ENCODE measurements at regions not wholly inside any gene's neighbourhood (a gene's known extent, or its start where the extent isn't known, plus 50 kb on each side); places are given as distances from the start of the nearest gene placed in this dataset.
"Not testable (repeated sequence)": the region's sequence is repeated elsewhere in the genome, so short reads cannot be mapped to it uniquely, and the experiment has no call there.

DNA sequence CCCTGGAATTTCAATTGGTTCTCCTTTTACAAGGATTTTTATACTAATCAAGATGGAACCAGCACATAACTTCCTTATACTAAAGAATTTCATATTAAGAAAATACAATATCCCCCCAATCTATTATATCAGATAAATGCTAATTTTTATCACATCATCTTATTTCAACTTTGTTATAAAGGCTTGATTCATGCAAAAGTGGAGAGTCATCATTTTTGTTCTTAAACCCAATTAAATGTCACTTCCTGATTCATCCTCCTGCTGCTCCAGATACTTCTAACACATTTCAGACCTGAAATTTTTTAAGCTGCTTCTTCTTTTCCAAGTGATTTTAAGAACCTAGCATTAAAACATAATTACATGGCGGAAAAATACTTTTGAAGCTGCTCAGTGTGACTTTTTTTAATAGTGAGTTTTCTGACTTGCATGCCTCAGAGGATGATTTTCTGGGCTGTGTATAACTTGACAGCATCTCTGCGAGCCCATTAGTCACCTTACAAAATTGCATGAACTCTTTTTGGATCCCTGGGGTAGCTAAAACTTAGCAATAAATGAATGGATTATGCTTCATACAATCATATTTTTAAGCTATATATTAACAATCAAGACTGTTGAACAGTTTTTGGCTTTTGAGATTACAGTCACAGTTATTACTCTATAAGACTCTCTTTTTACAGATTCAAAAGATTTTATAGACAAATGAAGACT lies 134.1 kb downstream of the ELOVL4 start:
- CTCF ChIA-PET, result interaction anchor here (0.7 to 1.9 kb wide), 17 partner anchors 10 to 281 kb away, joined by 3 to 15 read pairs (median 4); no protein-coding TSS in a partner anchor
- POLR2A ChIA-PET, result no interaction called here

GRCh38 chr6:79812195-79812594 lies 135.2 kb downstream of the ELOVL4 start:
- TF ChIP-seq CTCF (IDR thresholded peaks at IDR 0.05; ENCODE audit: insufficient read depth, low read length, missing control alignments), result no peak
- no peak for DNase-seq (ENCODE audit: low read depth, low spot score)
- H3K4me3 ChIP-seq (ENCODE audit: low read depth, low read length), result no peak overlapping the region
- POLR2A ChIA-PET, result no interaction called here
- CTCF ChIA-PET, result interaction anchor here (1.4 kb wide), 1 partner anchor 241 kb away, joined by 4 read pairs; no protein-coding TSS in a partner anchor

More for the DNA sequence above, 134.1 kb downstream of the ELOVL4 start:
- TF ChIP-seq CTCF (IDR thresholded peaks at IDR 0.05; ENCODE audit: insufficient read depth, low read length, missing control alignments), result no peak
- DNase-seq (ENCODE audit: low read depth, low spot score), result no peak
- H3K4me3 ChIP-seq (ENCODE audit: low read depth, low read length), result no peak overlapping the region

DNA sequence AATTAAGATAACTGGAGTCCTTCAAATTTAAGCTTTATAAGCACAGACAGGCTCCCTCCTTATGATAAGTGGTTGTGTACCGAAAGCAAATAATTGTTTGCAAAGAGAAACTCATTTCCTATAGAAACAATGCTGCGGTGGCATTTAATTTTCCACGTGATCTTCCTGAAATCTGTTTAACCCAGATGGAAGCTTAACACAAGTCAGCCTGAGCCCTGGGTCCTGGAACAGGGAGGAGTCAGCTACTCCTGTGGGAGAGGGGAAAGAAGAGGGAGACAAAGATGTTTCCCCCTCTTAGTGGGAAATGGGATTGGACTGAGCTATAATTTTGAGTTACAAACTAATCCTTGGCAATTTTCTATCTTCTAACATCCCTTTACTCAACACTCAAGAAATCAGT lies 136.5 kb downstream of the ELOVL4 start:
- DNase-seq (ENCODE audit: low read depth, low spot score), result no peak
- ChIA-PET CTCF (interaction anchor here (0.9 to 1.4 kb wide), 4 partner anchors 14 to 240 kb away, joined by 3 to 5 read pairs (median 4); no protein-coding TSS in a partner anchor), POLR2A (no interaction called here)
- no peak for TF ChIP-seq CTCF (IDR thresholded peaks at IDR 0.05; ENCODE audit: insufficient read depth, low read length, missing control alignments)
- no peak overlapping the region for H3K4me3 ChIP-seq (ENCODE audit: low read depth, low read length)

DNA sequence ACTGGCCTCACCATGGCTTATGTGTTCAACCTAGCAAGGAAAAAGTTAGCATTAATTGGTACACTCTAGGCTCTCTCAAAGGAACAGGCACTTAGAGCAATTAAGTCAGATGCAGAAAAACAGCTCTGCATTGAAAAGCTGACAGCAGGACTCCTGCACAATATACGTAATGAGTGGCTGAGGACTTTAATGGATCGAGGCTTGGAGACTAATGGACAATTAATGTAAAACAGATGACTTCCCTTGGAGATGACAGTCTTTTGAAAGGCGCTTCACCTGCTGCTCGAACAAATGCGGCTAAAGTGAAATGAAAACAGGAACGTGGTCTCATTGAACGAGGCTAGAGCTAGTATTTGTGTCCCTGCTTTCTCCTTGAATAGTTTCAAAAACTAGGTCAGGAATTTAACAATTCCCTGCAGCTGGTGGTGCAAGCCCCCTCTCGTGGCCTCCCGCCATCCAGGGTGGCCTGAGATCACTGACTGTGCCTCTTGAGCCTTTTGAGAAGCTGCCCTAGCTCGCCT lies 137.1 kb downstream of the ELOVL4 start:
- TF ChIP-seq CTCF (IDR thresholded peaks at IDR 0.05; ENCODE audit: insufficient read depth, low read length, missing control alignments), result no peak
- no peak overlapping the region for H3K4me3 ChIP-seq (ENCODE audit: low read depth, low read length)
- CTCF ChIA-PET, result interaction anchor here (0.9 to 1.3 kb wide), 3 partner anchors 14 to 32 kb away, joined by 3 to 5 read pairs (median 3); no protein-coding TSS in a partner anchor
- DNase-seq (ENCODE audit: low read depth, low spot score), result no peak
- POLR2A ChIA-PET, result no interaction called here

DNA sequence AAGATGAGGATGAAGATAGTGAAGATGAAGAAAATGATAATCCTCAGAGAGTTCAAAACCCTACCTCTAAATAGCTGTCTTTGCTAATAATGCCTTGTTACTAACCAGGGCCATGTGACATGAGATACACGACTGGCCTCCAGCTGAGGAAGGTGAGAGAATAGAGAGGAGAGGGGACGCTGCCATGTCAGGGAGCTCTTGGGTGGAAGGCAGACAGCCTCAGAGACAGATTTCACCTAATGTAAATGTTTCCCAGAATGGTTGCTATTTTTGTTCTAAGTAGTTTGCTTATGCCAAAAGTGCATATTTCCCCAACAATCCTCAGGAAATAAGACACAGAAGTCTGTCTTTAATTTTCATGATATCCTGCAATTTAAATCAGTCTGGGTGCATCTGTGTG lies 138.4 kb downstream of the ELOVL4 start:
- CTCF ChIA-PET, result interaction anchor here (0.8 to 1.0 kb wide), 2 partner anchors 14 to 30 kb away, joined by 3 read pairs; no protein-coding TSS in a partner anchor
- POLR2A ChIA-PET, result no interaction called here
- no peak for DNase-seq (ENCODE audit: low read depth, low spot score)
- no peak for TF ChIP-seq CTCF (IDR thresholded peaks at IDR 0.05; ENCODE audit: insufficient read depth, low read length, missing control alignments)
- no peak overlapping the region for H3K4me3 ChIP-seq (ENCODE audit: low read depth, low read length)

GRCh38 chr6:79806661-79807060 lies 140.7 kb downstream of the ELOVL4 start:
- POLR2A ChIA-PET, CTCF ChIA-PET: not testable (repeated sequence)

More at GRCh38 chr6:79806661-79807060, 140.7 kb downstream of the ELOVL4 start:
- not testable (repeated sequence) for H3K4me3 ChIP-seq (ENCODE audit: low read depth, low read length); DNase-seq (ENCODE audit: low read depth, low spot score)
